ENCODE measurements at regions not wholly inside any gene's neighbourhood (a gene's known extent, or its start where the extent isn't known, plus 50 kb on each side); places are given as distances from the start of the nearest gene placed in this dataset.

- no peaks in the 10 kb centered on the region for H3K4me1 Mint-ChIP-seq
- peaks cover 3% of the 10 kb centered on the region; the same call in 1 of the 2 replicates for H3K9me3 Mint-ChIP-seq
- DNase-seq (ENCODE audit: low spot score) (no peak), ATAC-seq (no peak)
- H3K27me3 Mint-ChIP-seq (ENCODE audit: low read depth) = peaks cover 2% of the 10 kb centered on the region; the same call in 1 of the 2 replicates
- no peaks in the 10 kb centered on the region for H3K36me3 Mint-ChIP-seq
- no peak for TF ChIP-seq ZNF232 (CRISPR knock-in tag; IDR thresholded peaks at IDR 0.05)
- no peak for TF ChIP-seq SP1 (CRISPR knock-in tag; conservative IDR thresholded peaks at IDR 0.05)
- TF ChIP-seq NR1H2 (CRISPR knock-in tag; IDR thresholded peaks at IDR 0.05) = no peak
- no peak for TF ChIP-seq MYBL2 (CRISPR knock-in tag; IDR thresholded peaks at IDR 0.05)
- CTCF ChIA-PET = interaction anchor here (0.6 to 0.9 kb wide), 2 partner anchors 293 to 406 kb away, joined by 3 read pairs; no protein-coding TSS in a partner anchor
- no peak overlapping the region for H3K4me3 Mint-ChIP-seq
- POLR2A ChIA-PET = no interaction called here
- no peak overlapping the region for H3K27ac Mint-ChIP-seq
These were observed 138.5 kb upstream of the SRRM4 start for GRCh38 chr12:118842866-118843265.

- H3K9me3 Mint-ChIP-seq = peaks cover 3% of the 10 kb centered on the region; the same call in 1 of the 2 replicates
- H3K4me3 Mint-ChIP-seq = no peak overlapping the region
- no peaks in the 10 kb centered on the region for H3K36me3 Mint-ChIP-seq
- ChIA-PET POLR2A (no interaction called here), CTCF (interaction anchor here (0.9 kb wide), 1 partner anchor 142 kb away, joined by 3 read pairs; no protein-coding TSS in a partner anchor)
- no peak overlapping the region for H3K27ac Mint-ChIP-seq
- DNase-seq (ENCODE audit: low spot score) (no peak), ATAC-seq (no peak)
- H3K27me3 Mint-ChIP-seq (ENCODE audit: low read depth) = peaks cover 3% of the 10 kb centered on the region
- TF ChIP-seq NFATC4 (CRISPR knock-in tag; IDR thresholded peaks at IDR 0.05) (no peak), IRF2 (CRISPR knock-in tag; IDR thresholded peaks at IDR 0.05; ENCODE audit: borderline replicate concordance, low read depth) (no peak), ARID4B (CRISPR knock-in tag; IDR thresholded peaks at IDR 0.05; ENCODE audit: borderline replicate concordance) (no peak), MXD4 (CRISPR knock-in tag; IDR thresholded peaks at IDR 0.05; ENCODE audit: borderline replicate concordance) (no peak), ESRRA (CRISPR knock-in tag; IDR thresholded peaks at IDR 0.05; ENCODE audit: borderline replicate concordance) (no peak), MYBL2 (CRISPR knock-in tag; IDR thresholded peaks at IDR 0.05) (no peak), PREB (CRISPR knock-in tag; IDR thresholded peaks at IDR 0.05; ENCODE audit: borderline replicate concordance) (no peak)
- H3K4me1 Mint-ChIP-seq = peaks cover under 1% of the 10 kb centered on the region; the same call in 1 of the 2 replicates
These were observed 134.9 kb upstream of the SRRM4 start for GRCh38 chr12:118846416-118846815.

- Mint-ChIP-seq H3K27ac (no peak overlapping the region), H3K4me1 (peaks cover 8% of the 10 kb centered on the region), H3K9me3 (peaks cover 3% of the 10 kb centered on the region; the same call in 1 of the 2 replicates), H3K4me3 (no peak overlapping the region), H3K36me3 (no peaks in the 10 kb centered on the region), H3K27me3 (ENCODE audit: low read depth) (peaks cover 6% of the 10 kb centered on the region)
- CTCF ChIA-PET = interaction anchor here (0.7 to 1.3 kb wide), 14 partner anchors 18 to 594 kb away, joined by 3 to 5 read pairs (median 3); no protein-coding TSS in a partner anchor
- TF ChIP-seq ZNF281 (CRISPR knock-in tag; IDR thresholded peaks at IDR 0.05) (no peak), CTCF (IDR thresholded peaks at IDR 0.05) (peak; percentile 94)
- peak; percentile 94 for ATAC-seq
- peak; percentile 81 for DNase-seq (ENCODE audit: low spot score)
- POLR2A ChIA-PET = no interaction called here
These were observed 131.0 kb upstream of the SRRM4 start for GRCh38 chr12:118850244-118850825.
